Activated CD4-positive, alpha-beta T cell treated with anti-CD3 and anti-CD28 coated beads for 36 hours (primary cell): ENCODE measurements at regions not wholly inside any gene's neighbourhood (a gene's known extent, or its start where the extent isn't known, plus 50 kb on each side); places are given as distances from the start of the nearest gene placed in this dataset.

Experiments used
- ATAC-seq: fragments of 200-7000 bp; cut with Tn5 transposase; one replicate; pipeline ENCODE4 v1.10.0; 2021; ENCODE audit warnings: mild to moderate bottlenecking, moderate library complexity
- CTCF ChIA-PET: fragments of 350-600 bp; sonication (Branson Sonifier 250); formaldehyde crosslinking; loops from one replicate; lab custom pipeline; 2021; ENCODE audit warnings: antibody characterized with exemption; lab: Charles Lee
- POLR2A ChIA-PET: fragments of 350-600 bp; sonication (Branson Sonifier 250); formaldehyde crosslinking; loops from one replicate; lab custom pipeline; 2021; ENCODE audit warnings: antibody characterized with exemption, inconsistent platforms; lab: Charles Lee
- DNase-seq: peaks from one replicate; pipeline ENCODE4 v3.0.0-alpha.2; 2020
- H3K27ac Mint-ChIP-seq: one replicate; pipeline ENCODE4 v1.8.0; 2021; ENCODE audit warnings: mixed read lengths
- H3K27me3 Mint-ChIP-seq: one replicate; pipeline ENCODE4 v1.8.0; 2021; ENCODE audit warnings: mixed read lengths
- H3K36me3 Mint-ChIP-seq: one replicate; pipeline ENCODE4 v1.8.0; 2021; ENCODE audit warnings: low read depth, mixed read lengths
- H3K4me1 Mint-ChIP-seq: one replicate; pipeline ENCODE4 v1.8.0; 2021; ENCODE audit warnings: mixed read lengths
- H3K4me3 Mint-ChIP-seq: one replicate; pipeline ENCODE4 v1.8.0; 2021; ENCODE audit warnings: mild to moderate bottlenecking, moderate library complexity, mixed read lengths
- H3K9me3 Mint-ChIP-seq: one replicate; pipeline ENCODE4 v1.8.0; 2021; ENCODE audit warnings: low read depth, mixed read lengths
- intact Hi-C, 2 experiments: fragments of 100-400 bp; cut with DNase I in 1 of 2; cut with micrococcal nuclease in 1 of 2; formaldehyde crosslinking; loops; one replicate each; pipeline versions ENCODE4 v1.14.2 to v1.15.1; 2022 to 2024; cut with DNase I, micrococcal nuclease

DNA sequence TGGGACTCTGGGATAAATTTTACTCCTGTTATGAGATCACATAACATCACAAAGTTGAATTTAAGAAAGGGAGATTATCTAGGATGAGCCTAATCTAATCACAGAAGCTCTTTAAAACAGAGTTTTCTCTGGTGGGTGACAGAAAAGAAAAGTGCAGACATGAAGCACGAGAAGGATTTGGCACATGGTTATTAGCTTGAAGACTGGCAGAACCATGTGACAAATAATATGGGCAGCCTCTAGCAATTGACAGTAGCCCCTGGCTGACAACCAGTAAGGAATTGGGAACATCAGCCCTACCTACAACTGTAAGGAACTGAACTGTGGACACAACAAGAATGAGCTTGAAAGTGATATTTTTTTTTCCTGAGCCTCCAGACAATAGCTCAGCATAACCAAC is 243.1 kb downstream of the HTR1A start:
- intact Hi-C loops: no loop called here
- Mint-ChIP-seq H3K27me3 (no peaks in the 10 kb centered on the region), H3K27ac (no peak overlapping the region), H3K36me3 (no peaks in the 10 kb centered on the region), H3K9me3 (no peaks in the 10 kb centered on the region), H3K4me3 (no peak overlapping the region), H3K4me1 (no peaks in the 10 kb centered on the region)
- ChIA-PET POLR2A (no interaction called here), CTCF (no interaction called here)
- ATAC-seq: no peak
- DNase-seq: no peak

DNA sequence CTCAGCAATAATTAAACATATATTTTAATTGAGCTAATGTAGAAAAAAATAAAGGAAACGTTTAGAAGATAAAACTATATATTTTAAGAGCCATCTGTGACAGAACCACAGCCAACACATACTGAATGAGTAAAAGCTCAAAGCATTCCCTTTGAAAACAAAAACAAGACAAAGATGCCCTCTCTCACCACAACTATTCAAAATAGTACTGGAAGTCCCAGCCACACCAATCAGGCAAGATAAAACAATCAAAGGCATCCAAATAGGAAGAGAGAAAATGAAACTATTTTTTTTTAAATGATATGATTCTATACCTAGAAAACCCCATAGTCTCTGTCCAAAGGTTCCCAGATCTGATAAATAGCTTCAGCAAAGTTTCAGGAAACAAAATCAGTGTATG is 262.0 kb downstream of the HTR1A start:
- intact Hi-C loops: no loop called here
- ChIA-PET CTCF (no interaction called here), POLR2A (no interaction called here)
- no peak for ATAC-seq
- Mint-ChIP-seq H3K4me1 (no peaks in the 10 kb centered on the region), H3K9me3 (peaks cover 2% of the 10 kb centered on the region), H3K36me3 (no peaks in the 10 kb centered on the region), H3K27me3 (no peaks in the 10 kb centered on the region), H3K27ac (no peak overlapping the region), H3K4me3 (no peak overlapping the region)
- DNase-seq: no peak

DNA sequence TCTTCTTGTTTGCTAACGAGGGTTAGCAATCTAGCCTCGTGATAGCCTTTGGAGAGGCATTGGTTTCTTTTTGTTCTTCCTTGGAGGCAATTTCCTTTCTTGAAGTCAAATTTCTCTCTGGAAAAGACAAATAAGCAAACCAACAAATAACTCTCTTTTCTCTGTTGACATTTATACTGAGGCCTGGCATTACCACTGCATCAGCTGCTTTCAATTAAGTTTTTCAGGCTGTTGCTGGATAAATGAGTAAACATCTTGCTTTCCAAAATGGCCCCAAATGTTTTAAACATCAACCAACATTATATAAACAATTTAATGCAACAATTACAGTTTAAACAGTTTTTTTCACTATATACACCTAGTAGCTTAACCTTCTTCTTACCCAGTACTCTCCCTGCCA is 264.4 kb downstream of the HTR1A start:
- intact Hi-C loops: no loop called here
- H3K36me3 Mint-ChIP-seq: no peaks in the 10 kb centered on the region
- no peak overlapping the region for H3K27ac Mint-ChIP-seq
- H3K4me1 Mint-ChIP-seq: no peaks in the 10 kb centered on the region
- peaks cover 2% of the 10 kb centered on the region for H3K9me3 Mint-ChIP-seq
- H3K4me3 Mint-ChIP-seq: no peak overlapping the region
- ATAC-seq (no peak), DNase-seq (no peak)
- CTCF ChIA-PET: no interaction called here
- H3K27me3 Mint-ChIP-seq: no peaks in the 10 kb centered on the region
- POLR2A ChIA-PET: no interaction called here

DNA sequence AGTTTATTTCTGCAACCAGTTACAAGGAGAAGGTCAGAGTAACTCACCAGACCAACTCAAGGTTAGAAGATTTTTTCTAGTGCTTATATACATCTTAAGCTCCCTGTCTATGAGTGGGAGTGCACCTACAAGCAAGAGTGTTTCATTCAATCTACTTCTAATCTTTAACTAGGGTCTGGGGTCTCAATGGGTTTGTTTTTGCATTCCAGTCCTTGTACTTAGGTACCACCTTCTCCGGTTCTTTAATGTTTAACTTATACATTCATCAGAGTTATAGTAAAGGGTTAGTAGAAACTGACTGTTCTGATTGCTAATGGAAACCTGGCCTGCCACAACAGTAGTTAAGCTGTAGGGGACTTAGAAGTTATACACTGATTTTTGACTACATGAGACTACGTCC is 271.7 kb downstream of the HTR1A start:
- POLR2A ChIA-PET: no interaction called here
- no peak overlapping the region for H3K27ac Mint-ChIP-seq
- ATAC-seq (no peak), DNase-seq (no peak)
- H3K27me3 Mint-ChIP-seq: no peaks in the 10 kb centered on the region
- H3K36me3 Mint-ChIP-seq: no peaks in the 10 kb centered on the region
- H3K4me3 Mint-ChIP-seq: no peak overlapping the region
- intact Hi-C loops: no loop called here
- no peaks in the 10 kb centered on the region for H3K4me1 Mint-ChIP-seq
- no peaks in the 10 kb centered on the region for H3K9me3 Mint-ChIP-seq
- CTCF ChIA-PET: no interaction called here

DNA sequence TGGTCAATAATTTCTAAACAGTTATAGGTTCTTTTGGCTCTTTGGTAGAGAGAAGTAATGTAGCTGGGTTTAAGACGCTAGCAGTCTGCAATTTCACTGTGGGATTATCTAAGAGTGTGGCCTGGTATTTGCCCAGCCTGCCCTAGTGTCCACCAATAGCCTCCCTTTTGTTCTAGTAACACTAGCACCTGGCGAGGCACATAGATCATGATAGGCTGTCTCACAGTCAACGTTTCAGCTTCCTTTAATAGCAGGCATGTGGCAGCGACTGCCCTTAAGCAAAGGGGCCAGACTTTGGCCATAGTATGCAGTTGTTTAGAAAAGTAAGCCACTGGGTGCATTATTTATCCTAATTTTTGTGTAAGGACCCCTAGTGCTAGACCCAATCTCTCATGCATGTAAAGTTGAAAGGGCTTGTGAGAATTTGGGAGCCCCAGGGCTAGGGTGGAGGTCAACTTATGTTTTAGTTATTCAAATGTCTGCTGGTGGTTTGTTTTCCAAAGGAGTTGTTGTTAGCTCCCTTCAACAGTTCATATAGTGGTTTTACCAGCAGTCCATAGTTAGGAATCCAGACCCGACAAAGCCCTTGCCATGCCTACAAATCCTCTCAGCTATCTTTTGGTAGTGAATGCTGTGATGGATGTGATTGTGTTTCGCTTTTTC is 274.3 kb downstream of the HTR1A start:
- Mint-ChIP-seq H3K36me3 (no peaks in the 10 kb centered on the region), H3K4me1 (no peaks in the 10 kb centered on the region), H3K27ac (no peak overlapping the region), H3K9me3 (peaks cover 6% of the 10 kb centered on the region), H3K27me3 (no peaks in the 10 kb centered on the region), H3K4me3 (no peak overlapping the region)
- intact Hi-C loops: no loop called here
- ChIA-PET CTCF (no interaction called here), POLR2A (no interaction called here)
- ATAC-seq: no peak
- no peak for DNase-seq

DNA sequence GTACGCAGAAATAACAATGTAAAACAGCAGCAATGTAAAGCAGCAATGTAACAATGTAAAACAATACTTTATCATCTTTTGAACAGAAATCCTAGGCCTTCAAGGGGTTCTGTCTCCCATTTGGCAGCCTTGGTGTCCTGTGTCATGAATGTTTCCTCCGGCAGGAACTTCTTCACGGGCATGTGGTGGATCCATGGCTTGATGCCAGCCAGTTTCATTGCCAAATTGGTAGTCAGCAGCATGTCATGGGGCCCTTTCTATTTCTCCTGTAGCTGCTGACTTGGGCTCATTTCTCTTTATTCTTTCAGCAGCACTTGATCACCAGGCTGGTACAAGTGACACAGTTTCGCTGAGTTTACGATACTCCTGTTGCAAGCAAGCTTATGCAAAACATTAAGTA is 275.3 kb downstream of the HTR1A start:
- Mint-ChIP-seq H3K27ac (no peak overlapping the region), H3K36me3 (no peaks in the 10 kb centered on the region), H3K27me3 (no peaks in the 10 kb centered on the region), H3K4me3 (no peak overlapping the region), H3K9me3 (peaks cover 6% of the 10 kb centered on the region), H3K4me1 (no peaks in the 10 kb centered on the region)
- intact Hi-C loops: no loop called here
- CTCF ChIA-PET: no interaction called here
- ATAC-seq (no peak), DNase-seq (no peak)
- POLR2A ChIA-PET: no interaction called here

DNA sequence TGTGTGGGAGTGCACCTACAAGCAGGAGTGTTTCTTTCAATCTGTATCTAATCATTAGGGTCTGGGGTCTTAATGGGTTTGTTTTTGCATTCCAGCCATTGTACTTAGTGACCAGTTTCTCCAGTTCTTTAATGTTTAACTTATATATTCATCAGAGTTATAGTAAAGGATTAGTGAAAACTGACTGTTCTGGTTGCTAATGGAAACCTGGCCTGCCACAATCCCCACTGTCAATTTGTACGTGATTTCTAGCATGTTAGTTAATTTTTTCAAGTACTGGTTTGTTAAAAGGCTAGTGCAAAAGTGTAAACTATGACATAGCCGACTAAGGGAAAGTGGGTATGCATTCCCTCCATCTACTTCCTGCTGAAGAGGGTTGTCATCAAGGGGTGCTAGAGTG is 276.1 kb downstream of the HTR1A start:
- DNase-seq (no peak), ATAC-seq (no peak)
- Mint-ChIP-seq H3K36me3 (no peaks in the 10 kb centered on the region), H3K9me3 (peaks cover 6% of the 10 kb centered on the region), H3K27ac (no peak overlapping the region), H3K4me1 (no peaks in the 10 kb centered on the region), H3K27me3 (no peaks in the 10 kb centered on the region), H3K4me3 (no peak overlapping the region)
- CTCF ChIA-PET: no interaction called here
- intact Hi-C loops: no loop called here
- POLR2A ChIA-PET: no interaction called here

DNA sequence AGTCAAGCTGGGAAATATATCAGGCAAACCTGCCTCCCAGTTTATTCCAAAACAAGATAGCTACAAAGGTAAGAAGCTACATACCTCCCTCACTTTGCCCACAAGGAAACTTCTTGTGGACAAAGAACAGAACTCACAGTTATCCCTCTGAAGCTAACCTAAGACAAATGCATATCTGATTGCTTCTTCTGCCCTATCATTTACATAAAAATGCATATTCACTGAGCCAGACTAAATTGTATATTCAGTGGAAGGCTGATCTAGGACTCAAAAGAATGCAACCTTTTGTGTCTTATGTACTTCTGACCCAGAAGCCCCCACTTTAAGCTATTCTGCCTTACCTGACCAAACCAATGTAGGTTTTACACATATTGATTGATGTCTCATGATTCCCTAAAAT is 276.8 kb downstream of the HTR1A start:
- ChIA-PET POLR2A (no interaction called here), CTCF (no interaction called here)
- intact Hi-C loops: no loop called here
- Mint-ChIP-seq H3K9me3 (peaks cover 6% of the 10 kb centered on the region), H3K4me3 (no peak overlapping the region), H3K36me3 (no peaks in the 10 kb centered on the region), H3K4me1 (no peaks in the 10 kb centered on the region), H3K27me3 (no peaks in the 10 kb centered on the region), H3K27ac (no peak overlapping the region)
- ATAC-seq: no peak
- DNase-seq: no peak

DNA sequence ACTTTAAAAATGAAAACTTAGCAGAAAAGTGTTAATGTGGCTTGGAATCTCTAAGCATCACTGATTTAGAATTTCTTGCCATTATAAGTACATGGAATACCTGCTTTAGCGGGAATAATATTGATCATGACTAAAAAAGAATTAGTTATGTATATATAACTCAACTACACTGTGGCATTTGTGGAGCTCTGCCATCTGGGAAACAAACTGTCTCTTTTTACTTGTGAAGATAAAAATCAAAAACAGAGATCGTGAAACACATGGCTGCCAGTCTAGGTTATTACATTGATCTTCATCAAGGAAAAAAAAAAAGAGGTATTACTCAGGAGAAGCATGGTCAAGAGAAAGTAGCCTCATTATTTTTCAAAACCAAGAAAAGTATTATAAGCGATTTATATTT is 287.4 kb downstream of the HTR1A start:
- Mint-ChIP-seq H3K4me3 (no peak overlapping the region), H3K4me1 (no peaks in the 10 kb centered on the region), H3K36me3 (no peaks in the 10 kb centered on the region), H3K9me3 (peaks cover 10% of the 10 kb centered on the region), H3K27ac (no peak overlapping the region), H3K27me3 (no peaks in the 10 kb centered on the region)
- intact Hi-C loops: no loop called here
- no peak for DNase-seq
- no peak for ATAC-seq
- POLR2A ChIA-PET: no interaction called here
- CTCF ChIA-PET: no interaction called here

DNA sequence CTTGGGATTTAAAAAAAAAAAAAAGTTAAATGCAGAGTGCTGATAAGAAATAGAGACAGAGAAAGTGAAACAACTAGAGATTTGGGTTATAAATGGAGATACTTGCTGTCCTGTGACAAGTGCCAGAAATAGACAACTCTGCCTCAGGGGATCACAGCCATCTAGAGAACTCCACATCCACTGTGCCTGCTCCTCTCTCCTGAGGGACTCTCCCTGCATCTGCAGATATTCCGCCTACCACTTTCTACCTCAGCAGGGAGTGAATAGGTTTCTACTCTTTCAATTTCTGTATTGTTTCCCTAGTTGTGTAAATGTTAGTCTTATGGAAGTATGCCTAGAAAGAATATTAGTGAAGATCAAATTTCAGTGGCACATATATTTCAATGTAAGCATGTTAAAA is 307.2 kb downstream of the HTR1A start:
- H3K27me3 Mint-ChIP-seq: no peaks in the 10 kb centered on the region
- H3K9me3 Mint-ChIP-seq: no peaks in the 10 kb centered on the region
- no peaks in the 10 kb centered on the region for H3K36me3 Mint-ChIP-seq
- H3K4me3 Mint-ChIP-seq: no peak overlapping the region
- ChIA-PET POLR2A (no interaction called here), CTCF (no interaction called here)
- no peak overlapping the region for H3K27ac Mint-ChIP-seq
- H3K4me1 Mint-ChIP-seq: no peaks in the 10 kb centered on the region
- ATAC-seq: no peak
- no peak for DNase-seq
- intact Hi-C loops: no loop called here

DNA sequence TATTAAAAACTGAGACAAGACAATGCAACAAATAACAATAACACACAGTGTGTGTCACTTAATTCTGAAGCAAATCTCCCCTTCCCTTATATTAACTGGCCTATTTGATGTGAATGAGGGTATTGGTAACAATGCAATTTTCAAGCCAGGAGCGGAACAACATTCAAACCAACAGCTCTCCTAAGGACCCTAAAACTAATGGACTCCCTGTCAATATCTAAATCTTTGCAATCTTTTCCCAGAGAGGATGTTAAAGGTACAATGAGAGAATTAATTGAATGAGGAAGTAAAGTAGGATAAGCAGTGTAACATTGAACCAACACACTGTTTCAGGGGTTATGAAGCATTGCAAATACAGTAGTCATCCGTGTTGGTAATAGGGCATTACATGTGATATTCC is 311.7 kb downstream of the HTR1A start:
- ChIA-PET POLR2A (no interaction called here), CTCF (no interaction called here)

DNA sequence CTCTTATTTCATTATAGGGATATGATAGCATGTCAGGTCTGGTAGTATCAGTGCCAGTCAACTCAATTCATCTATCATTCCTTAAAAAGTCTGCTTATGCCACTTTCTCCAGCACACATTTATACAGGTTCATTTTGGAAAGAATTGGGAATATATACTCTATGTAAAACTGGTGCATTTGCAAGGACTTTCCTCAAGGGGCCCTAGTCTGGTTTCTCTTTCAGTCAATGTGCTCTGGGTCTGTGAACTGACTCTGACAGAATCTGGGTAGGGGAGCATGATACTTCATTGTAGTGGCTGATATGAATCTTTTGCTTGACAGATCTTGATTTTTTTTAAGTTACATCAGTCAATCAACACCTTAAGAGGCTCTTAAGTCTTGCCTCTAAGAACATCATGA is 313.9 kb downstream of the HTR1A start:
- no peak overlapping the region for H3K27ac Mint-ChIP-seq
- ChIA-PET POLR2A (no interaction called here), CTCF (no interaction called here)
- H3K4me1 Mint-ChIP-seq: no peaks in the 10 kb centered on the region
- H3K9me3 Mint-ChIP-seq: peaks cover 5% of the 10 kb centered on the region
- intact Hi-C loops: no loop called here
- no peaks in the 10 kb centered on the region for H3K27me3 Mint-ChIP-seq
- no peak overlapping the region for H3K4me3 Mint-ChIP-seq
- no peak for DNase-seq
- no peaks in the 10 kb centered on the region for H3K36me3 Mint-ChIP-seq
- no peak for ATAC-seq

More for the DNA sequence above, 311.7 kb downstream of the HTR1A start:
- DNase-seq (no peak), ATAC-seq (no peak)
- no peaks in the 10 kb centered on the region for H3K27me3 Mint-ChIP-seq
- intact Hi-C loops: no loop called here
- no peaks in the 10 kb centered on the region for H3K36me3 Mint-ChIP-seq
- no peak overlapping the region for H3K4me3 Mint-ChIP-seq
- peaks cover 3% of the 10 kb centered on the region for H3K9me3 Mint-ChIP-seq
- no peaks in the 10 kb centered on the region for H3K4me1 Mint-ChIP-seq
- H3K27ac Mint-ChIP-seq: no peak overlapping the region
